ENCODE measurements at regions not wholly inside any gene's neighbourhood (a gene's known extent, or its start where the extent isn't known, plus 50 kb on each side); places are given as distances from the start of the nearest gene placed in this dataset.
"Not testable (repeated sequence)": the region's sequence is repeated elsewhere in the genome, so short reads cannot be mapped to it uniquely, and the experiment has no call there.

- Mint-ChIP-seq H3K4me1 (ENCODE audit: low read depth) (peaks cover 46% of the 10 kb centered on the region), H3K4me3 (peak overlapping the region; percentile 23), H3K27ac (peak overlapping the region; percentile 46)
- DNase-seq (peak in 5 of 14 experiments; percentile 17 to 66 (median 47)), ATAC-seq (ENCODE audit: poor library complexity) (peak; percentile 79)
- H3K27ac ChIP-seq (ENCODE audit: low read depth in 1 of 2, low read length in 2 of 2); H3K9me3 ChIP-seq (ENCODE audit: control insufficient read depth in 1 of 2, insufficient read depth in 1 of 2, low read length in 2 of 2); H3K27me3 Mint-ChIP-seq; H3K27me3 ChIP-seq (ENCODE audit: control insufficient read depth in 1 of 2, insufficient read depth in 2 of 2, low read length in 2 of 2); H3K9me3 Mint-ChIP-seq; POLR2A ChIA-PET; H3K36me3 Mint-ChIP-seq (ENCODE audit: low read depth); H3K36me3 ChIP-seq (ENCODE audit: insufficient read depth, low read length); H3K4me3 ChIP-seq (ENCODE audit: low read length): not testable (repeated sequence)
- TF ChIP-seq CTCF (IDR thresholded peaks at IDR 0.05): peak; percentile 50
- H3K4me1 ChIP-seq (ENCODE audit: insufficient read depth, low read length): peaks cover 22% of the 10 kb centered on the region
- CTCF ChIA-PET: interaction anchor here (0.6 to 1.6 kb wide), 9 partner anchors 10 to 751 kb away, joined by 3 to 7 read pairs (median 3); no protein-coding TSS in a partner anchor
- intact Hi-C loops (cut with DNase I, micrococcal nuclease): loop anchor here (5.0 kb wide), 3 partner anchors 53 to 108 kb away; no protein-coding TSS in a partner anchor
Measured at GRCh38 chr14:106764968-106765369, 1238.6 kb downstream of the TMEM121 start.

- CTCF ChIA-PET: interaction anchor here (1.0 to 1.6 kb wide), 2 partner anchors 9 to 107 kb away, joined by 3 to 4 read pairs; no protein-coding TSS in a partner anchor
- Histone ChIP-seq H3K4me1 (ENCODE audit: insufficient read depth, low read length) (peaks cover 26% of the 10 kb centered on the region), H3K27me3 (ENCODE audit: control insufficient read depth in 1 of 2, insufficient read depth in 2 of 2, low read length in 2 of 2) (no peaks in the 10 kb centered on the region), H3K36me3 (ENCODE audit: insufficient read depth, low read length) (no peaks in the 10 kb centered on the region), H3K4me3 (ENCODE audit: low read length) (no peak overlapping the region), H3K27ac (ENCODE audit: low read depth in 1 of 2, low read length in 2 of 2) (no peak overlapping the region), H3K9me3 (ENCODE audit: control insufficient read depth in 1 of 2, insufficient read depth in 1 of 2, low read length in 2 of 2) (no peaks in the 10 kb centered on the region)
- Mint-ChIP-seq H3K36me3 (ENCODE audit: low read depth) (no peaks in the 10 kb centered on the region), H3K27me3 (no peaks in the 10 kb centered on the region), H3K4me3 (peak overlapping the region; percentile 52), H3K27ac (no peak overlapping the region), H3K4me1 (ENCODE audit: low read depth) (peaks cover 52% of the 10 kb centered on the region), H3K9me3 (no peaks in the 10 kb centered on the region)
- POLR2A ChIA-PET: no interaction called here
- DNase-seq (no peak), ATAC-seq (ENCODE audit: poor library complexity) (no peak)
- TF ChIP-seq CTCF (IDR thresholded peaks at IDR 0.05): no peak
- intact Hi-C loops (cut with DNase I, micrococcal nuclease): loop anchor here (5.0 kb wide), 3 partner anchors 54 to 109 kb away; no protein-coding TSS in a partner anchor
Measured at GRCh38 chr14:106766145-106766544, 1239.8 kb downstream of the TMEM121 start.

GRCh38 chr14:106766551-106767277, 1240.3 kb downstream of the TMEM121 start:
- H3K4me1 ChIP-seq (ENCODE audit: insufficient read depth, low read length): peaks cover 27% of the 10 kb centered on the region
- H3K27me3 Mint-ChIP-seq; H3K27ac ChIP-seq (ENCODE audit: low read depth in 1 of 2, low read length in 2 of 2); POLR2A ChIA-PET; H3K4me3 ChIP-seq (ENCODE audit: low read length); H3K27me3 ChIP-seq (ENCODE audit: control insufficient read depth in 1 of 2, insufficient read depth in 2 of 2, low read length in 2 of 2); H3K9me3 ChIP-seq (ENCODE audit: control insufficient read depth in 1 of 2, insufficient read depth in 1 of 2, low read length in 2 of 2); H3K36me3 ChIP-seq (ENCODE audit: insufficient read depth, low read length); H3K9me3 Mint-ChIP-seq; H3K36me3 Mint-ChIP-seq (ENCODE audit: low read depth): not testable (repeated sequence)
- CTCF ChIA-PET: interaction anchor here (1.0 to 1.6 kb wide), 2 partner anchors 9 to 106 kb away, joined by 3 to 4 read pairs; no protein-coding TSS in a partner anchor
- Mint-ChIP-seq H3K4me3 (peak overlapping the region; percentile 52), H3K27ac (peak overlapping the region; percentile 63), H3K4me1 (ENCODE audit: low read depth) (peaks cover 53% of the 10 kb centered on the region)
- DNase-seq: peak; percentile 33 to 82 (median 68)
- peak; percentile 35 for ATAC-seq (ENCODE audit: poor library complexity)
- intact Hi-C loops (cut with DNase I, micrococcal nuclease): loop anchor here (5.0 kb wide), 3 partner anchors 54 to 109 kb away; no protein-coding TSS in a partner anchor
- TF ChIP-seq CTCF (IDR thresholded peaks at IDR 0.05): peak; percentile 5

GRCh38 chr14:106768230-106768629, 1241.8 kb downstream of the TMEM121 start:
- H3K27ac ChIP-seq (ENCODE audit: low read depth in 1 of 2, low read length in 2 of 2); H3K4me3 ChIP-seq (ENCODE audit: low read length); H3K27me3 Mint-ChIP-seq; H3K9me3 Mint-ChIP-seq; DNase-seq; POLR2A ChIA-PET; H3K27me3 ChIP-seq (ENCODE audit: control insufficient read depth in 1 of 2, insufficient read depth in 2 of 2, low read length in 2 of 2); H3K36me3 ChIP-seq (ENCODE audit: insufficient read depth, low read length); H3K36me3 Mint-ChIP-seq (ENCODE audit: low read depth); H3K4me3 Mint-ChIP-seq; ATAC-seq (ENCODE audit: poor library complexity); H3K9me3 ChIP-seq (ENCODE audit: control insufficient read depth in 1 of 2, insufficient read depth in 1 of 2, low read length in 2 of 2): not testable (repeated sequence)
- H3K27ac Mint-ChIP-seq: peak overlapping the region; percentile 56
- CTCF ChIA-PET: interaction anchor here (0.9 kb wide), 1 partner anchor 23 kb away, joined by 3 read pairs; no protein-coding TSS in a partner anchor
- peaks cover 50% of the 10 kb centered on the region for H3K4me1 Mint-ChIP-seq (ENCODE audit: low read depth)
- peaks cover 25% of the 10 kb centered on the region for H3K4me1 ChIP-seq (ENCODE audit: insufficient read depth, low read length)
- intact Hi-C loops (cut with DNase I, micrococcal nuclease): loop anchor here (5.0 kb wide), 3 partner anchors 56 to 111 kb away; no protein-coding TSS in a partner anchor

Data from CD4-positive, alpha-beta T cell (primary cell).